Ishikawa (cell line): ENCODE measurements at regions not wholly inside any gene's neighbourhood (a gene's known extent, or its start where the extent isn't known, plus 50 kb on each side); places are given as distances from the start of the nearest gene placed in this dataset.

Source experiments
- CEBPB ChIP-seq: IDR thresholded peaks from 2 replicates; pipeline ENCODE4 v1.6.1; 2012
- CREB1 ChIP-seq: IDR thresholded peaks from 2 replicates; pipeline ENCODE4 v1.6.1; 2012; ENCODE audit warnings: low read depth
- EGR1 ChIP-seq: IDR thresholded peaks from 2 replicates; pipeline ENCODE4 v1.6.1; 2012
- EP300 ChIP-seq: IDR thresholded peaks from 2 replicates; pipeline ENCODE4 v1.6.1; 2012; ENCODE audit warnings: borderline replicate concordance
- FOXM1 ChIP-seq: IDR thresholded peaks from 2 replicates; pipeline ENCODE4 v1.6.1; 2012; ENCODE audit warnings: low read depth, borderline replicate concordance
- MAX ChIP-seq: IDR thresholded peaks from 2 replicates; pipeline ENCODE4 v1.6.1; 2012
- NFIC ChIP-seq: IDR thresholded peaks from 2 replicates; pipeline ENCODE4 v1.6.1; 2012
- RAD21 ChIP-seq: IDR thresholded peaks from 2 replicates; pipeline ENCODE4 v1.6.1; 2012; ENCODE audit warnings: low read depth
- TAF1 ChIP-seq: IDR thresholded peaks from 2 replicates; pipeline ENCODE4 v1.6.1; 2012; ENCODE audit warnings: low read depth, mild to moderate bottlenecking
- TCF12 ChIP-seq: IDR thresholded peaks from 2 replicates; pipeline ENCODE4 v1.6.1; 2012; ENCODE audit warnings: low read depth
- TEAD4 ChIP-seq: IDR thresholded peaks from 2 replicates; pipeline ENCODE4 v1.6.1; 2012
- YY1 ChIP-seq: IDR thresholded peaks from 2 replicates; pipeline ENCODE4 v1.6.1; 2012; ENCODE audit warnings: low read depth
- ZBTB7A ChIP-seq: IDR thresholded peaks from 2 replicates; pipeline ENCODE4 v1.6.1; 2012; ENCODE audit warnings: low read depth
- TF ChIP-seq, protein P1 (sequence below): IDR thresholded peaks from 2 replicates; pipeline ENCODE4 v1.6.1; 2012
- TF ChIP-seq, protein P2 (sequence below): IDR thresholded peaks from 2 replicates; pipeline ENCODE4 v1.6.1; 2012; ENCODE audit warnings: low read depth, mild to moderate bottlenecking

GRCh38 chr18:73975266-73975665 is 172.4 kb downstream of the FBXO15 start:
- TF ChIP-seq EP300, result no peak
- TF ChIP-seq ZBTB7A, result no peak
- no peak for TF ChIP-seq MAX
- no peak for TF ChIP-seq NFIC
- TF ChIP-seq CREB1, result no peak
- no peak for TF ChIP-seq CEBPB
- TF ChIP-seq TEAD4, result no peak
- TF ChIP-seq TAF1, result no peak
- TF ChIP-seq, protein P1, sequence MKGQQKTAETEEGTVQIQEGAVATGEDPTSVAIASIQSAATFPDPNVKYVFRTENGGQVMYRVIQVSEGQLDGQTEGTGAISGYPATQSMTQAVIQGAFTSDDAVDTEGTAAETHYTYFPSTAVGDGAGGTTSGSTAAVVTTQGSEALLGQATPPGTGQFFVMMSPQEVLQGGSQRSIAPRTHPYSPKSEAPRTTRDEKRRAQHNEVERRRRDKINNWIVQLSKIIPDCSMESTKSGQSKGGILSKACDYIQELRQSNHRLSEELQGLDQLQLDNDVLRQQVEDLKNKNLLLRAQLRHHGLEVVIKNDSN, result no peak
- no peak for TF ChIP-seq TCF12
- no peak for TF ChIP-seq EGR1
- no peak for TF ChIP-seq RAD21
- TF ChIP-seq, protein P2, sequence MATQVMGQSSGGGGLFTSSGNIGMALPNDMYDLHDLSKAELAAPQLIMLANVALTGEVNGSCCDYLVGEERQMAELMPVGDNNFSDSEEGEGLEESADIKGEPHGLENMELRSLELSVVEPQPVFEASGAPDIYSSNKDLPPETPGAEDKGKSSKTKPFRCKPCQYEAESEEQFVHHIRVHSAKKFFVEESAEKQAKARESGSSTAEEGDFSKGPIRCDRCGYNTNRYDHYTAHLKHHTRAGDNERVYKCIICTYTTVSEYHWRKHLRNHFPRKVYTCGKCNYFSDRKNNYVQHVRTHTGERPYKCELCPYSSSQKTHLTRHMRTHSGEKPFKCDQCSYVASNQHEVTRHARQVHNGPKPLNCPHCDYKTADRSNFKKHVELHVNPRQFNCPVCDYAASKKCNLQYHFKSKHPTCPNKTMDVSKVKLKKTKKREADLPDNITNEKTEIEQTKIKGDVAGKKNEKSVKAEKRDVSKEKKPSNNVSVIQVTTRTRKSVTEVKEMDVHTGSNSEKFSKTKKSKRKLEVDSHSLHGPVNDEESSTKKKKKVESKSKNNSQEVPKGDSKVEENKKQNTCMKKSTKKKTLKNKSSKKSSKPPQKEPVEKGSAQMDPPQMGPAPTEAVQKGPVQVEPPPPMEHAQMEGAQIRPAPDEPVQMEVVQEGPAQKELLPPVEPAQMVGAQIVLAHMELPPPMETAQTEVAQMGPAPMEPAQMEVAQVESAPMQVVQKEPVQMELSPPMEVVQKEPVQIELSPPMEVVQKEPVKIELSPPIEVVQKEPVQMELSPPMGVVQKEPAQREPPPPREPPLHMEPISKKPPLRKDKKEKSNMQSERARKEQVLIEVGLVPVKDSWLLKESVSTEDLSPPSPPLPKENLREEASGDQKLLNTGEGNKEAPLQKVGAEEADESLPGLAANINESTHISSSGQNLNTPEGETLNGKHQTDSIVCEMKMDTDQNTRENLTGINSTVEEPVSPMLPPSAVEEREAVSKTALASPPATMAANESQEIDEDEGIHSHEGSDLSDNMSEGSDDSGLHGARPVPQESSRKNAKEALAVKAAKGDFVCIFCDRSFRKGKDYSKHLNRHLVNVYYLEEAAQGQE, result no peak

GRCh38 chr18:73973972-73974371 is 173.7 kb downstream of the FBXO15 start:
- TF ChIP-seq TAF1 (no peak), ZBTB7A (no peak), YY1 (no peak), MAX (no peak), RAD21 (no peak), NFIC (no peak)
- TF ChIP-seq, protein P1, result no peak
- TF ChIP-seq, protein P2, result no peak

GRCh38 chr18:73966954-73967353 is 180.7 kb downstream of the FBXO15 start:
- TF ChIP-seq RAD21, result no peak
- TF ChIP-seq MAX, result no peak
- no peak for TF ChIP-seq CEBPB
- no peak for TF ChIP-seq ZBTB7A
- no peak for TF ChIP-seq YY1

DNA sequence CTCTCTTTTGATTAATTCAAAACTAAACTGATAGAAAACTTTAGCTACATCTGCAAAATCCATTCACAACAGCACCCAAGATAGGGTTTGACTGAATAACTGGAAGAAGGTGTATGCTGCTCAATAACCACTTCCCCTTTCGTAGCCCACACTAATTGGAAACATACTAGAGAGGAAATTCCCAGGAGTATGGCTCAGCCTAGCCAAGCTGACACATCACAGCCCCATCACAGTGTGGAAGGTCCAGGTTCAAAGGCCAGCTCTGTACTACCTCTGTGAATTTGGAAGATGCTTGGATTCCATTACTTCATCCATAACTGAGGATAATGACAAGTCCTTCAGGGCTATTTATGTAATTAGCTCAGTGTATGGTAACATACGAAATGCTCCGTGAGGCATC is 185.4 kb downstream of the FBXO15 start:
- TF ChIP-seq TAF1 (no peak), CREB1 (no peak), MAX (no peak), CEBPB (no peak), ZBTB7A (no peak), TCF12 (no peak), YY1 (no peak), EGR1 (no peak), FOXM1 (no peak), EP300 (no peak), RAD21 (no peak), TEAD4 (no peak), NFIC (no peak)
- TF ChIP-seq, protein P2, result no peak
- TF ChIP-seq, protein P1, result no peak
